Left renal pelvis (tissue), 4 donors: ENCODE measurements at regions not wholly inside any gene's neighbourhood (a gene's known extent, or its start where the extent isn't known, plus 50 kb on each side); places are given as distances from the start of the nearest gene placed in this dataset.

Experiments used
- DNase-seq, 4 donors: peaks; one replicate each; pipeline ENCODE4 v3.0.0-alpha.2; 2013; ENCODE audit warnings: low read depth in 4 of 4, low spot score in 3 of 4

DNA sequence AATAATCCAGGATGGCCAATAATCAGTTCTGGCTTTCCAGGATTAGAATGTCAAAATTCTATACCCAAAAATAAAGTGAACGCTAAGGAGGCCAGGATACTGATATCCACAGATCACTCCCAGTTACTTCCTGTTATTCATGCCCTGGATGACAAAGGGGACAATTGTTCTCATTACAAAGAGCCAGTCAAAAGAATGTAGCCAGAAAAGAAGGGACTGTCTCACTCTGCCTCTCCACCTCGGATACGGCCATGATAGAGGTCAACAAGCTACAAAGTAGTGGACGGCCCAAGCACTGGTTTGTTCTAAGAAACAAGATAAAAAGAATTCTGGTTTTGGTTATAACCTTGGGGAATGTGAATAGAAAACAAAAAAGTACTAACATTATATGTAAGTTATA, 116.1 kb upstream of the ATF7IP start:
- DNase-seq, result no peak

DNA sequence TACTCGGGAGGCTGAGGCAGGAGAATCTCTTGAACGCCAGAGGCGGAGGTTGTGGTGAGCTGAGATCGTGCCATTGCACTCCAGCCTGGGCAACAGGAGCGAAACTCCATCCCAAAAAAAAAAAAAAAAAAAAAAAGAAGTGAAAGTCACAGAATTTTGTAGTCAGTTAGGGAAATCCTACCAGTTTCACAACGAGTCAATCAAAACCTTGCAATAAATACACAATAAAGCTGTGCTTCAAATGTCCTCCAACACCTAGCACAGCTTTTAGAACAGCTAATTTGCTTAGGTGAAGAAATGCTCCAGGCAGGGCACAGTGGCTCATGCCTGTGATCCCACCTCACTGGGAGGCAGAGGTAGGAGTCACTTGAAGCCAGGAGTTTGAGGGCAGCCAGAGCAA, 112.8 kb upstream of the ATF7IP start:
- DNase-seq, result no peak

DNA sequence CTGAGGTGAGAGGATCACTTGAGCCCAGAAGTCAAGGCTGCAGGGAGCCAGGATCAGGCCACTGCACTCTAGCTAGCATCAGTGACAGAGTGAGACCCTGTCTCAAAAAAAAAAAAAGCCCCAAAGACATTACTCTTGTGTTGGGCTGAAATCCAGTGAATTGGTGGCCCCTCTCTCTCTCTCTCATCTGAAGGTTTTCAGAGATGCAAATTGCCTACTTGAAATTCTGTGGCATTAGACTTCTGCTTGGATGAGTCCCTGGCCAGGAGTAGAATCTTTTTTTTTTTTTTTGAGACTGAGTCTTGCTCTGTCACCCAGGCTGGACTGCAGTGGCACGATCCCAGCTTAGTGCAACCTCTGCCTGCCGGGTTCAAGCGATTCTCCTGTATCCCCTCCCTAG, 112.0 kb upstream of the ATF7IP start:
- no peak for DNase-seq

GRCh38 chr12:14254781-14255180, 110.7 kb upstream of the ATF7IP start:
- no peak for DNase-seq

GRCh38 chr12:14256121-14256520, 109.4 kb upstream of the ATF7IP start:
- DNase-seq, result no peak

GRCh38 chr12:14256555-14257169, 108.8 kb upstream of the ATF7IP start:
- no peak for DNase-seq

DNA sequence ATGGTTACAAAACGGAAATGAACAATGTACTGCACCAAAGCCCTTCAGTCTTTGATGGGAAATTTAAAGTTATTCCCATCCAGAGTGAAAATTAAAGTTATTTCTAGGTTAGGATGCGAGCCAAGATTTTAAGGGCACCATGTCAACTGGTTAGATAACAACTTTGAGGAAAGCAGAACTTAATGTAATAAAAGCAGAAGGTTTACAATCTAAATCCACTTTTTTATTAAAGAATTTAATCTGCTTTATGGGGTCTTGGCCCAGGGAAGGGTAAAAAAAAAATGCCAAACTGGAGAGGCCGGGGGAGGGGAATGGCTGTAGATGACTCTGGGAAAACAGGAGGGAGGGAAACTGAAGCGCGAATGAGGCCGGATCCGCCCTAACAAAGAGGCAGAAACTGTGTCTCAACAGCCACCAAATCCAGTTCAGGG, 108.2 kb upstream of the ATF7IP start:
- DNase-seq, result no peak

DNA sequence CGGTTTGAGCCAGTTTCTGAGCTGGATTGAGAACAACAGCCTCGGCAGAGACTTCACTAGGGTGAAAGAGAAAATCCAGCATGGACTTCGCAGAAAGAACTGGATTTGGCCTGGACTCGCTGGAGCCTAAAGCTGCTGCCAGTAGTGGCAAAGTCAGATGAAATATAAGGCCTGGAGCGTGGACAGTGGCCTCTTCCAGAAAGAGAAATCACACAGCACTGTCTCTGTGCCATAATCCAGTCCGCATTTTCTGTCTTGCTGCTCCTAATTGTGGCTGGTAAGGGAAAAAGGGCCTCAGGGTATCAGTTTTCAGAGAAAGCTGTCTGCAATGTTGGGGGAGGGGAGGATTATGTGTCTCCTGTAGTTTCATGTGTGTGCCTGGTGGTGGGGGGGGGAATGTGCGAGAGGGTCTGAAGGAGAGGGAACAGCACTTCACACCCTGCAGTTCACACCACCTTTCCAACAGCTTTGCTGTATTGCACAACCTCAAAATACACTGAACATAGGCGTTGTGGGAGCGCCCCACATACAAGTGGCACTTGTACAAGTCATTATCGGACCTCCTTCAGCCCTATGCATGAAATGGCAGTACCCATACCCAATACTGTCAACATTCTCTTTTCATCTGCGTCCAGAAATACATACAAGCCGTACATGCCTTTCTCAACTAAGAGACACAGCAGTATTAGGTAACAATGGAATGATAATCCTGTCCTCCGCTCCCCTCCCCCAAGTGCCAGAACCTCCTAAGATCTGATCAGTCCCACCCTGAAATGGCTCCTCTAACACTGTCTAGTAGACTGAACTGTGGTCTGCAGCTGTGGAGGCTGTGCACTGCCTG, 107.5 kb upstream of the ATF7IP start:
- peak; percentile 94 to 99 (median 96) for DNase-seq

DNA sequence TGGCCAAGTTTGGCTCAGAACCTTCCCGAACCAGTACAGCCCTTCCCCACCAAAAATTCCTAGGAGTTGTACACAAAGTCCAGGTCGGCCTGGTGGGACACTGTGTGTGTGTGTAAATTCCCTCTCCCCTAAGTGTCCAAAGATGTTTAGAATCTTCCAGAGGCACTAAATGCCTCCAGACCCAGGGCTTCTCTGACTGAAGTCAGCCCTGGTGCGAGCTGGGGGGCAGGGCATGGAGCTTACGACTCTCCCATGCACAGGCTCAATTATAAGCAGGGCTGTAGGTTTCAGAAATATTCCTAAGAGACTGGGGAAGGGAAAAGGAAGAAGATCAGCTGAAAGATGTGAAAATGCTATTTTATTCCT, 106.9 kb upstream of the ATF7IP start:
- DNase-seq, result no peak

GRCh38 chr12:14259481-14260010, 105.9 kb upstream of the ATF7IP start:
- DNase-seq, result no peak

- DNase-seq, result peak in 1 of 4 donors; percentile 78
These were observed 105.2 kb upstream of the ATF7IP start for GRCh38 chr12:14260011-14260993.

GRCh38 chr12:14261096-14261495, 104.4 kb upstream of the ATF7IP start:
- no peak for DNase-seq

- no peak for DNase-seq
These were observed 103.6 kb upstream of the ATF7IP start for GRCh38 chr12:14261861-14262260.

DNA sequence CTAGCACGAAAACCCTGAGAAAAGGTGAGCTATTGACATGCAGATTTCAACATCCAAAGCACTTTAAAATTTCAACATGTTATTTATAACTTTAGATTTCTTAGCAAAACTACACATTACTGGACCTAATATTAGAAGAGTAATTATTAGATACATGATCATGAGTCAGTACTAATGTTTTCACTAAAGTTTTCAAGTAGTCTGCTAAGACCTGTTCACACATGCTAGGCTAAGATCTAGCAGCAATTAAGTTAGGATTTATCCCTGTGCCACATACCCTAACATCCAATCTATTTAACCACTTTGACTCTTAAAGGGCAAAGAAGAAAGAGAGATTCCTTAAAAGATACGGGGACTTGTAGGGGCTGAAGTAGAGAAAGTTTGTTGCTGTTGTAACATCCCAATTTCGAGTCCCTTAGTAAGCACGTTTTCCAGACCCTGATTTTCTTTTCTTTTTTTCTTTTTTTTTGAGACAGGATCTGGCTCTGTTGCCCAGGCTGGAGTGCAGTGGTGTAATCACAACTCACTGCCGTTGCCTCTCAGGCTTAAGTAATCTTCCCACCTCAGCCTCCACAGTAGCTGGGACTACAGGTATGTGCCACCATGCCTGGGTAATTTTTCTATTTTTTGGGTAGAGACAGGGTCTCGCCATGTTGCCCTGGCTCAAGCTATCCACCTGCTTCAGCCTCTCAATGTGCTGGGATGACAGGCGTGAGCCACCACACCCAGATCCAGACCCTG, 102.5 kb upstream of the ATF7IP start:
- DNase-seq, result no peak

GRCh38 chr12:14263742-14264141, 101.7 kb upstream of the ATF7IP start:
- DNase-seq, result no peak

GRCh38 chr12:14264316-14264715, 101.2 kb upstream of the ATF7IP start:
- no peak for DNase-seq

GRCh38 chr12:14264778-14265177, 100.7 kb upstream of the ATF7IP start:
- no peak for DNase-seq

GRCh38 chr12:14268120-14268515, 97.4 kb upstream of the ATF7IP start:
- no peak for DNase-seq

- no peak for DNase-seq
These were observed 95.1 kb upstream of the ATF7IP start for GRCh38 chr12:14270392-14270791.
